Liver (tissue), 8 donors: ENCODE measurements at regions not wholly inside any gene's neighbourhood (a gene's known extent, or its start where the extent isn't known, plus 50 kb on each side); places are given as distances from the start of the nearest gene placed in this dataset.

Experiments used
- DNase-seq: peaks from one replicate; pipeline ENCODE4 v3.0.0-alpha.2; 2017; ENCODE audit warnings: low spot score
- H3K27ac ChIP-seq, 2 donors: one replicate each; pipeline ENCODE4 v1.7.0; 2013; ENCODE audit warnings: inconsistent platforms in 2 of 2, low read length in 2 of 2, control low read depth in 1 of 2, low read depth in 1 of 2, mild to moderate bottlenecking in 1 of 2
- H3K27me3 ChIP-seq, 4 donors: one replicate each; pipeline versions ENCODE4 v1.6.1 to v1.7.0; 2013; ENCODE audit warnings: low read length in 3 of 4, inconsistent platforms in 1 of 4, mild to moderate bottlenecking in 1 of 4, moderate library complexity in 1 of 4; ENCODE audit not compliant: control insufficient read depth in 4 of 4, insufficient read depth in 4 of 4
- H3K36me3 ChIP-seq, 4 donors: one replicate each; pipeline versions ENCODE4 v1.6.1 to v1.7.0; 2013; ENCODE audit warnings: low read length in 3 of 4, mild to moderate bottlenecking in 3 of 4, low read depth in 1 of 4, moderate library complexity in 1 of 4; ENCODE audit not compliant: control insufficient read depth in 4 of 4, insufficient read depth in 3 of 4
- H3K4me1 ChIP-seq, 4 donors: one replicate each; pipeline versions ENCODE4 v1.6.1 to v1.7.0; 2013; ENCODE audit warnings: low read length in 3 of 4, mild to moderate bottlenecking in 3 of 4, moderate library complexity in 1 of 4; ENCODE audit not compliant: control insufficient read depth in 4 of 4, insufficient read depth in 4 of 4
- H3K4me3 ChIP-seq, 3 donors: one replicate each; pipeline versions ENCODE4 v1.6.1 to v1.7.0; 2013; ENCODE audit warnings: low read length in 3 of 3, control low read depth in 1 of 3, low read depth in 1 of 3, mild to moderate bottlenecking in 1 of 3
- H3K9ac ChIP-seq, 2 donors: one replicate each; pipeline ENCODE4 v1.7.0; 2013; ENCODE audit warnings: low read length in 2 of 2, mild to moderate bottlenecking in 2 of 2, moderate library complexity in 2 of 2, control low read depth in 1 of 2, low read depth in 1 of 2
- H3K9me3 ChIP-seq, 4 donors: one replicate each; pipeline versions ENCODE4 v1.6.1 to v1.7.0; 2013; ENCODE audit warnings: low read length in 3 of 4; ENCODE audit not compliant: control insufficient read depth in 4 of 4
- ATF3 ChIP-seq: IDR thresholded peaks from 2 replicates; pipeline ENCODE4 v1.6.1; 2016; ENCODE audit warnings: antibody characterized with exemption
- EGR1 ChIP-seq, 2 donors: IDR thresholded peaks; 2 replicates each; pipeline ENCODE4 v1.6.1; 2016 to 2018; ENCODE audit warnings: antibody characterized with exemption in 2 of 2, low read depth in 2 of 2
- FOXA1 ChIP-seq: IDR thresholded peaks from 2 replicates; pipeline ENCODE4 v1.6.1; 2016; ENCODE audit warnings: antibody characterized with exemption
- FOXA2 ChIP-seq: IDR thresholded peaks from 2 replicates; pipeline ENCODE4 v1.6.1; 2016; ENCODE audit warnings: antibody characterized with exemption
- GABPA ChIP-seq, 2 donors: IDR thresholded peaks in 1 of 2; conservative IDR thresholded peaks in 1 of 2; 2 replicates each; pipeline ENCODE4 v1.6.1; 2016; ENCODE audit warnings: antibody characterized with exemption in 2 of 2, mild to moderate bottlenecking in 1 of 2, moderate library complexity in 1 of 2
- HNF4A ChIP-seq, 2 donors: conservative IDR thresholded peaks; 2 replicates each; pipeline ENCODE4 v1.6.1; 2016; ENCODE audit warnings: antibody characterized with exemption in 2 of 2, mild to moderate bottlenecking in 2 of 2
- HNF4G ChIP-seq: IDR thresholded peaks from 2 replicates; pipeline ENCODE4 v1.6.1; 2016; ENCODE audit warnings: antibody characterized with exemption
- JUND ChIP-seq, 2 donors: IDR thresholded peaks; 2 replicates each; pipeline ENCODE4 v1.6.1; 2016; ENCODE audit warnings: antibody characterized with exemption in 2 of 2
- NR2F2 ChIP-seq: IDR thresholded peaks from 2 replicates; pipeline ENCODE4 v1.6.1; 2016; ENCODE audit warnings: antibody characterized with exemption
- RAD21 ChIP-seq, 2 donors: IDR thresholded peaks; 2 replicates each; pipeline ENCODE4 v1.6.1; 2016; ENCODE audit warnings: antibody characterized with exemption in 2 of 2, mild to moderate bottlenecking in 2 of 2
- REST ChIP-seq: IDR thresholded peaks from 2 replicates; pipeline ENCODE4 v1.6.1; 2016; ENCODE audit warnings: antibody characterized with exemption, mild to moderate bottlenecking
- RXRA ChIP-seq, 2 donors: IDR thresholded peaks; 2 replicates each; pipeline ENCODE4 v1.6.1; 2017 to 2018; ENCODE audit warnings: antibody characterized with exemption in 2 of 2, mild to moderate bottlenecking in 1 of 2
- SP1 ChIP-seq: IDR thresholded peaks from 2 replicates; pipeline ENCODE4 v1.6.1; 2018; ENCODE audit warnings: antibody characterized with exemption, mild to moderate bottlenecking
- TAF1 ChIP-seq: conservative IDR thresholded peaks from 2 replicates; pipeline ENCODE4 v1.6.1; 2016; ENCODE audit warnings: antibody characterized with exemption, mild to moderate bottlenecking
- YY1 ChIP-seq: IDR thresholded peaks from 2 replicates; pipeline ENCODE4 v1.6.1; 2016; ENCODE audit warnings: antibody characterized with exemption, mild to moderate bottlenecking
- WGBS: extraction: QIAGEN DNeasy Blood & Tissue Kit; methylation state at CpG from one replicate; pipeline ENCODE4 v1.1.7; 2013; 5-methylcytosine and 5-hydroxymethylcytosine counted together
- TF ChIP-seq, protein P1 (sequence below): fragments of 150-350 bp; IDR thresholded peaks from 2 replicates; pipeline ENCODE4 v1.5.1; 2017; ENCODE audit warnings: improper control_type of control experiment, low read depth, low read length; ENCODE audit not compliant: missing input control
- TF ChIP-seq, protein P2 (sequence below): IDR thresholded peaks from 2 replicates; pipeline ENCODE4 v1.6.1; 2016; ENCODE audit warnings: antibody characterized with exemption
- TF ChIP-seq, protein P3 (sequence below): IDR thresholded peaks from 2 replicates; pipeline ENCODE4 v1.6.1; 2016; ENCODE audit warnings: antibody characterized with exemption
- donor health status: healthy.
- donor health status: healthy.
- donor health status: healthy.
- donor health status: healthy.
- donor health status: healthy.

DNA sequence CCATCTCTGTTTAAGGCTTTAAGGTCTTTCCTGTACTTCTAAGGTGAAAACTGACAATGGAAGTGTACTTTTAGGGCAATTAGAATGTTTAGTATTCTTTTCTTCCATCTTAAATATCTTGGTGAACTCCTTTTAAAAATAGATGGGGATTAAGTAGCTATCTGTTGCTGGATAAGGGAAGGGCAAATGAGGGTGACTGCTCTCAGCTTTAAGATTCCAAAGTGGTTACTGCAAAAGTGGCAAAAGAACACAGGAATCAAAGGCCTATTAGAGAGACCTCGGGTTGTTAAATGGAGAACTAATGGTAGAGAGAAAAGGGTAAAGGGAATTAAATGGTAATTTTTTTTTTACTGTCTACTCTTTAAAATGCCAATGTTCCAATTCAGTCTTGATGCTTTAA lies 774.1 kb upstream of the B3GALT2 start (continued):
- TF ChIP-seq, protein P1, sequence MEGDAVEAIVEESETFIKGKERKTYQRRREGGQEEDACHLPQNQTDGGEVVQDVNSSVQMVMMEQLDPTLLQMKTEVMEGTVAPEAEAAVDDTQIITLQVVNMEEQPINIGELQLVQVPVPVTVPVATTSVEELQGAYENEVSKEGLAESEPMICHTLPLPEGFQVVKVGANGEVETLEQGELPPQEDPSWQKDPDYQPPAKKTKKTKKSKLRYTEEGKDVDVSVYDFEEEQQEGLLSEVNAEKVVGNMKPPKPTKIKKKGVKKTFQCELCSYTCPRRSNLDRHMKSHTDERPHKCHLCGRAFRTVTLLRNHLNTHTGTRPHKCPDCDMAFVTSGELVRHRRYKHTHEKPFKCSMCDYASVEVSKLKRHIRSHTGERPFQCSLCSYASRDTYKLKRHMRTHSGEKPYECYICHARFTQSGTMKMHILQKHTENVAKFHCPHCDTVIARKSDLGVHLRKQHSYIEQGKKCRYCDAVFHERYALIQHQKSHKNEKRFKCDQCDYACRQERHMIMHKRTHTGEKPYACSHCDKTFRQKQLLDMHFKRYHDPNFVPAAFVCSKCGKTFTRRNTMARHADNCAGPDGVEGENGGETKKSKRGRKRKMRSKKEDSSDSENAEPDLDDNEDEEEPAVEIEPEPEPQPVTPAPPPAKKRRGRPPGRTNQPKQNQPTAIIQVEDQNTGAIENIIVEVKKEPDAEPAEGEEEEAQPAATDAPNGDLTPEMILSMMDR, result no peak
- TF ChIP-seq JUND (IDR thresholded peaks at IDR 0.05), result no peak

DNA sequence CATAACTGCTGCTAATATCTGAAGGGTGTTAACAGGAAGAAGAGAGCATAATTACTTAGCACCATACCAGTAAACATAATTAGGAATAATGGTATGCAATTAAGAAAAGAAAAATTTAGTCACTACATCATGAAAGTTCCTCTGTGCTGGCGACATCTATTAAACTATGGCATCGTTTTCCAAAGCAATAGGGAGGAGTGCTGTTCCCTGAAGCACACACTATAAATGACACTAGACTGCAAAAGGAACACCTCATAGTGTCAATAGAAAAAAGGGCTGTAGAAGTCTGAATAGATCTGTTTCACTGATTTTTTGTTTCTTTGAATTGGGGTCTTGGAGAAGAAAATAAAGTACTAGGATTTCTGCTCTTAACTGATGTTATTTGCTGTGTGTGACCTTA lies 773.6 kb upstream of the B3GALT2 start:
- Histone ChIP-seq H3K4me1 (no peaks in the 10 kb centered on the region), H3K4me3 (no peak overlapping the region), H3K36me3 (no peaks in the 10 kb centered on the region), H3K9me3 (no peaks in the 10 kb centered on the region), H3K27me3 (no peaks in the 10 kb centered on the region), H3K9ac (no peak overlapping the region), H3K27ac (no peak overlapping the region)
- no peak for TF ChIP-seq ATF3
- no peak for TF ChIP-seq FOXA1
- TF ChIP-seq HNF4A (conservative IDR thresholded peaks at IDR 0.05), result no peak
- TF ChIP-seq TAF1, result no peak
- TF ChIP-seq SP1, result no peak
- TF ChIP-seq EGR1 (IDR thresholded peaks at IDR 0.05; ENCODE audit: low read depth in 2 of 2), result no peak
- TF ChIP-seq, protein P2, sequence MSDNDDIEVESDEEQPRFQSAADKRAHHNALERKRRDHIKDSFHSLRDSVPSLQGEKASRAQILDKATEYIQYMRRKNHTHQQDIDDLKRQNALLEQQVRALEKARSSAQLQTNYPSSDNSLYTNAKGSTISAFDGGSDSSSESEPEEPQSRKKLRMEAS, result no peak
- no peak for TF ChIP-seq NR2F2
- no peak for TF ChIP-seq REST
- no peak for TF ChIP-seq JUND (IDR thresholded peaks at IDR 0.05)
- no peak for TF ChIP-seq YY1
- DNase-seq, result no peak
- WGBS, result 88% methylated on average over 2 of the region's 2 CpGs

GRCh38 chr1:193957556-193958095 lies 771.2 kb upstream of the B3GALT2 start:
- Histone ChIP-seq H3K36me3 (no peaks in the 10 kb centered on the region), H3K4me1 (no peaks in the 10 kb centered on the region), H3K27ac (no peak overlapping the region), H3K9me3 (no peaks in the 10 kb centered on the region), H3K9ac (no peak overlapping the region), H3K4me3 (no peak overlapping the region), H3K27me3 (no peaks in the 10 kb centered on the region)
- WGBS, result 74% methylated on average over 7 of the region's 7 CpGs
- TF ChIP-seq FOXA2 (no peak), EGR1 (IDR thresholded peaks at IDR 0.05; ENCODE audit: low read depth in 2 of 2) (no peak), JUND (IDR thresholded peaks at IDR 0.05) (no peak), GABPA (IDR thresholded peaks at IDR 0.05 in 1 of 2, conservative IDR thresholded peaks at IDR 0.05 in 1 of 2) (no peak), NR2F2 (no peak), REST (no peak), RAD21 (IDR thresholded peaks at IDR 0.05) (no peak), SP1 (no peak), TAF1 (no peak), HNF4G (no peak), FOXA1 (no peak), HNF4A (conservative IDR thresholded peaks at IDR 0.05) (no peak), RXRA (IDR thresholded peaks at IDR 0.05) (no peak)
- TF ChIP-seq, protein P2, result no peak
- TF ChIP-seq, protein P3, sequence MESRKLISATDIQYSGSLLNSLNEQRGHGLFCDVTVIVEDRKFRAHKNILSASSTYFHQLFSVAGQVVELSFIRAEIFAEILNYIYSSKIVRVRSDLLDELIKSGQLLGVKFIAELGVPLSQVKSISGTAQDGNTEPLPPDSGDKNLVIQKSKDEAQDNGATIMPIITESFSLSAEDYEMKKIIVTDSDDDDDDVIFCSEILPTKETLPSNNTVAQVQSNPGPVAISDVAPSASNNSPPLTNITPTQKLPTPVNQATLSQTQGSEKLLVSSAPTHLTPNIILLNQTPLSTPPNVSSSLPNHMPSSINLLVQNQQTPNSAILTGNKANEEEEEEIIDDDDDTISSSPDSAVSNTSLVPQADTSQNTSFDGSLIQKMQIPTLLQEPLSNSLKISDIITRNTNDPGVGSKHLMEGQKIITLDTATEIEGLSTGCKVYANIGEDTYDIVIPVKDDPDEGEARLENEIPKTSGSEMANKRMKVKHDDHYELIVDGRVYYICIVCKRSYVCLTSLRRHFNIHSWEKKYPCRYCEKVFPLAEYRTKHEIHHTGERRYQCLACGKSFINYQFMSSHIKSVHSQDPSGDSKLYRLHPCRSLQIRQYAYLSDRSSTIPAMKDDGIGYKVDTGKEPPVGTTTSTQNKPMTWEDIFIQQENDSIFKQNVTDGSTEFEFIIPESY, result no peak
- DNase-seq, result no peak
